HG02943 (cell line): ENCODE measurements at regions not wholly inside any gene's neighbourhood (a gene's known extent, or its start where the extent isn't known, plus 50 kb on each side); places are given as distances from the start of the nearest gene placed in this dataset.

ENCODE experiments used
- ATAC-seq: cut with Tn5 transposase; IDR thresholded peaks from one replicate; pipeline ENCODE4 v1.9.1; 2021; ENCODE audit warnings: mild to moderate bottlenecking, low read depth, moderate library complexity; ENCODE audit not compliant: unreplicated experiment

GRCh38 chr6:12501990-12502389, 211.8 kb downstream of the EDN1 start:
- no peak for ATAC-seq

GRCh38 chr6:12504325-12504966, 212.1 kb upstream of the PHACTR1 start:
- no peak for ATAC-seq

GRCh38 chr6:12505486-12505885, 211.1 kb upstream of the PHACTR1 start:
- no peak for ATAC-seq

- no peak for ATAC-seq
Measured at GRCh38 chr6:12506159-12506558, 210.4 kb upstream of the PHACTR1 start.

- no peak for ATAC-seq
Measured at GRCh38 chr6:12507636-12508035, 208.9 kb upstream of the PHACTR1 start.

- ATAC-seq = no peak
Measured at GRCh38 chr6:12508553-12508952, 208.0 kb upstream of the PHACTR1 start.

GRCh38 chr6:12509060-12509459, 207.5 kb upstream of the PHACTR1 start:
- ATAC-seq = no peak

GRCh38 chr6:12516070-12516469, 200.5 kb upstream of the PHACTR1 start:
- ATAC-seq = peak; percentile 65

GRCh38 chr6:12522347-12522746, 194.2 kb upstream of the PHACTR1 start:
- no peak for ATAC-seq

GRCh38 chr6:12523726-12524125, 192.8 kb upstream of the PHACTR1 start:
- ATAC-seq = no peak

GRCh38 chr6:12525276-12525675, 191.3 kb upstream of the PHACTR1 start:
- no peak for ATAC-seq

- no peak for ATAC-seq
Measured at GRCh38 chr6:12527339-12527738, 189.2 kb upstream of the PHACTR1 start.

GRCh38 chr6:12528136-12528535, 188.4 kb upstream of the PHACTR1 start:
- ATAC-seq = no peak

- no peak for ATAC-seq
Measured at GRCh38 chr6:12528581-12529363, 187.8 kb upstream of the PHACTR1 start.

GRCh38 chr6:12529364-12530019, 187.1 kb upstream of the PHACTR1 start:
- ATAC-seq = no peak

- no peak for ATAC-seq
Measured at GRCh38 chr6:12530345-12530744, 186.2 kb upstream of the PHACTR1 start.

- no peak for ATAC-seq
Measured at GRCh38 chr6:12533586-12533985, 183.0 kb upstream of the PHACTR1 start.

GRCh38 chr6:12534069-12534853, 182.3 kb upstream of the PHACTR1 start:
- ATAC-seq = no peak

- ATAC-seq = no peak
Measured at GRCh38 chr6:12535586-12536314, 180.8 kb upstream of the PHACTR1 start.

- ATAC-seq = no peak
Measured at GRCh38 chr6:12536416-12536815, 180.2 kb upstream of the PHACTR1 start.
